H1 (cell line): ENCODE measurements at regions not wholly inside any gene's neighbourhood (a gene's known extent, or its start where the extent isn't known, plus 50 kb on each side); places are given as distances from the start of the nearest gene placed in this dataset.

Experiments used
- CTCF ChIA-PET: fragments of 300-600 bp; sonication (Branson Sonifier 250); formaldehyde crosslinking; loops from one replicate; lab custom pipeline; 2021; ENCODE audit not compliant: partially characterized antibody; lab: Charles Lee
- POLR2A ChIA-PET: fragments of 300-600 bp; sonication (Branson Sonifier 250); formaldehyde crosslinking; loops from one replicate; lab custom pipeline; 2021; ENCODE audit warnings: inconsistent platforms; ENCODE audit not compliant: partially characterized antibody; lab: Charles Lee
- DNase-seq, 2 experiments: peaks; one replicate each; pipeline versions ENCODE4 v3.0.0 to v3.0.0-alpha.2; 2010 to 2022; ENCODE audit warnings: low spot score in 2 of 2, low read depth in 1 of 2, mixed read lengths in 1 of 2
- FAIRE-seq: peaks from 2 replicates; lab custom pipeline; 2011; peaks lifted over from hg19 to GRCh38; lab: Jason Lieb, UNC
- H2AFZ ChIP-seq: 2 replicates; pipeline ENCODE4 v1.8.1; 2012; ENCODE audit warnings: low read length, inconsistent platforms
- H2AK5ac ChIP-seq: 2 replicates; pipeline ENCODE4 v1.6.1; 2013; ENCODE audit warnings: low read depth, low read length
- H2BK120ac ChIP-seq: replicated peaks from 2 replicates; pipeline ENCODE3; 2013; ENCODE audit warnings: low read depth, low read length, inconsistent platforms
- H2BK12ac ChIP-seq: 2 replicates; pipeline ENCODE4 v1.6.1; 2013; ENCODE audit warnings: low read depth, low read length
- H2BK15ac ChIP-seq: 2 replicates; pipeline ENCODE4 v1.6.1; 2013; ENCODE audit warnings: low read length
- H2BK20ac ChIP-seq: 2 replicates; pipeline ENCODE4 v1.6.1; 2013; ENCODE audit warnings: low read length
- H2BK5ac ChIP-seq: 2 replicates; pipeline ENCODE4 v1.6.1; 2013; ENCODE audit warnings: low read depth, low read length
- H3K14ac ChIP-seq: 2 replicates; pipeline ENCODE4 v1.6.1; 2013; ENCODE audit warnings: inconsistent platforms; ENCODE audit not compliant: insufficient read length
- H3K18ac ChIP-seq: 2 replicates; pipeline ENCODE4 v1.6.1; 2013; ENCODE audit warnings: low read length; ENCODE audit errors: extremely low read depth
- H3K23ac ChIP-seq: 2 replicates; pipeline ENCODE4 v1.6.1; 2013; ENCODE audit warnings: inconsistent platforms; ENCODE audit not compliant: insufficient read length
- H3K23me2 ChIP-seq: 2 replicates; pipeline ENCODE4 v1.6.1; 2013; ENCODE audit warnings: low read depth, low read length
- H3K27ac ChIP-seq: 2 replicates; pipeline ENCODE4 v1.6.1; 2011; ENCODE audit warnings: low read depth, low read length, inconsistent platforms
- H3K27me3 ChIP-seq, 4 experiments: replicated peaks in 1 of 4; 1 replicate in 1 of 4; 2 replicates in 3 of 4; pipeline versions ENCODE4 v1.6.1 to v1.8.1; 2011 to 2013; ENCODE audit warnings: low read length in 3 of 4, mild to moderate bottlenecking in 3 of 4, inconsistent platforms in 2 of 4, mixed read lengths in 2 of 4, moderate library complexity in 1 of 4; ENCODE audit not compliant: control insufficient read depth in 3 of 4, insufficient read depth in 3 of 4; ENCODE audit errors: extremely low read depth in 1 of 4
- H3K36me3 ChIP-seq, 4 experiments: 2 replicates each; pipeline versions ENCODE4 v1.6.1 to v1.8.1; 2011 to 2013; ENCODE audit warnings: mild to moderate bottlenecking in 4 of 4, low read length in 3 of 4, moderate library complexity in 2 of 4, control low read depth in 1 of 4, inconsistent platforms in 1 of 4; ENCODE audit not compliant: insufficient read depth in 4 of 4, control insufficient read depth in 2 of 4
- H3K4ac ChIP-seq: replicated peaks from 2 replicates; pipeline ENCODE3; 2013; ENCODE audit warnings: low read length, low read depth, mixed read lengths, inconsistent platforms; ENCODE audit not compliant: insufficient read length
- H3K4me1 ChIP-seq, 4 experiments: replicated peaks in 1 of 4; 1 replicate in 1 of 4; 2 replicates in 3 of 4; pipeline versions ENCODE4 v1.6.1 to v1.8.1; 2011 to 2013; ENCODE audit warnings: low read length in 3 of 4, inconsistent platforms in 2 of 4, mixed read lengths in 1 of 4; ENCODE audit not compliant: insufficient read depth in 4 of 4, control insufficient read depth in 3 of 4
- H3K4me2 ChIP-seq, 2 experiments: 2 replicates each; pipeline versions ENCODE4 v1.6.1 to v1.8.1; 2011 to 2013; ENCODE audit warnings: low read depth in 2 of 2, low read length in 2 of 2, control low read depth in 1 of 2, inconsistent platforms in 1 of 2, mild to moderate bottlenecking in 1 of 2; ENCODE audit not compliant: insufficient read depth in 1 of 2
- H3K4me3 ChIP-seq, 4 experiments: fragments of 200-600, 300-600 bp in 1 of 4; sonication (generic), shearing (Covaris generic), sonication (Bioruptor Twin) in 1 of 4; 2 replicates each; pipeline versions ENCODE4 v1.5.1 to v1.8.1; 2011 to 2016; ENCODE audit warnings: low read length in 4 of 4, low read depth in 3 of 4, control low read depth in 2 of 4, inconsistent platforms in 2 of 4, mild to moderate bottlenecking in 2 of 4, mixed read lengths in 1 of 4, moderate library complexity in 1 of 4; ENCODE audit not compliant: insufficient read depth in 2 of 4; ENCODE audit errors: extremely low read depth in 1 of 4
- H3K56ac ChIP-seq: replicated peaks from 2 replicates; pipeline ENCODE3; 2013; ENCODE audit warnings: low read depth, mild to moderate bottlenecking, mixed read lengths, low read length, inconsistent platforms; ENCODE audit not compliant: insufficient read length
- H3K79me1 ChIP-seq: 2 replicates; pipeline ENCODE4 v1.6.1; 2013; ENCODE audit warnings: low read depth, low read length, control low read depth
- H3K79me2 ChIP-seq, 2 experiments: 2 replicates each; pipeline versions ENCODE4 v1.6.1 to v1.8.1; 2012 to 2013; ENCODE audit warnings: low read length in 2 of 2, mild to moderate bottlenecking in 2 of 2, inconsistent platforms in 1 of 2; ENCODE audit not compliant: insufficient read depth in 2 of 2, control insufficient read depth in 1 of 2
- H3K9ac ChIP-seq, 4 experiments: replicated peaks in 1 of 4; 1 replicate in 1 of 4; 2 replicates in 3 of 4; pipeline versions ENCODE4 v1.6.1 to v1.8.1; 2011 to 2013; ENCODE audit warnings: low read depth in 3 of 4, low read length in 3 of 4, control low read depth in 2 of 4, mild to moderate bottlenecking in 2 of 4, moderate library complexity in 2 of 4, inconsistent platforms in 1 of 4; ENCODE audit errors: extremely low read depth in 1 of 4
- H3K9me3 ChIP-seq, 2 experiments: 2 replicates each; pipeline versions ENCODE4 v1.6.1 to v1.8.1; 2012 to 2013; ENCODE audit warnings: mild to moderate bottlenecking in 2 of 2, moderate library complexity in 2 of 2, control low read depth in 1 of 2, inconsistent platforms in 1 of 2, low read depth in 1 of 2, low read length in 1 of 2, mixed read lengths in 1 of 2; ENCODE audit not compliant: insufficient read depth in 2 of 2
- H4K20me1 ChIP-seq, 2 experiments: replicated peaks in 1 of 2; 2 replicates each; pipeline versions ENCODE3 to v1.8.1; 2011 to 2013; ENCODE audit warnings: inconsistent platforms in 2 of 2, low read length in 2 of 2, mild to moderate bottlenecking in 1 of 2; ENCODE audit not compliant: insufficient read depth in 2 of 2, control insufficient read depth in 1 of 2
- H4K5ac ChIP-seq: 2 replicates; pipeline ENCODE4 v1.6.1; 2013; ENCODE audit warnings: low read length, low read depth, mixed read lengths, inconsistent platforms; ENCODE audit not compliant: insufficient read length
- H4K8ac ChIP-seq: 2 replicates; pipeline ENCODE4 v1.8.0; 2013; ENCODE audit warnings: mild to moderate bottlenecking, moderate library complexity, low read length, inconsistent platforms; ENCODE audit not compliant: insufficient read depth; ENCODE audit errors: extremely low read depth
- H4K91ac ChIP-seq: replicated peaks from 2 replicates; pipeline ENCODE3; 2013; ENCODE audit warnings: low read length, mixed read lengths, inconsistent platforms; ENCODE audit not compliant: insufficient read length
- BACH1 ChIP-seq: IDR thresholded peaks from 2 replicates; pipeline ENCODE4 v1.6.1; 2012; ENCODE audit warnings: low read length, improper control_type of control experiment
- EGR1 ChIP-seq: IDR thresholded peaks from 2 replicates; pipeline ENCODE4 v1.6.1; 2011; ENCODE audit warnings: low read depth, low read length, borderline replicate concordance
- MAFK ChIP-seq: IDR thresholded peaks from 2 replicates; pipeline ENCODE4 v1.6.1; 2012; ENCODE audit warnings: low read depth, mild to moderate bottlenecking, improper control_type of control experiment, low read length
- RFX5 ChIP-seq: IDR thresholded peaks from 2 replicates; pipeline ENCODE4 v1.6.1; 2011; ENCODE audit warnings: low read depth, low read length, improper control_type of control experiment, borderline replicate concordance
- SIX5 ChIP-seq: IDR thresholded peaks from 2 replicates; pipeline ENCODE4 v1.6.1; 2011; ENCODE audit warnings: mild to moderate bottlenecking, low read depth, low read length
- TCF12 ChIP-seq: IDR thresholded peaks from 2 replicates; pipeline ENCODE4 v1.6.1; 2011; ENCODE audit warnings: low read depth, mild to moderate bottlenecking, low read length
- USF2 ChIP-seq: IDR thresholded peaks from 2 replicates; pipeline ENCODE4 v1.6.1; 2011; ENCODE audit warnings: low read length, improper control_type of control experiment
- ZNF274 ChIP-seq: IDR thresholded peaks from 2 replicates; pipeline ENCODE4 v1.7.0; 2012; ENCODE audit warnings: low read length, borderline replicate concordance; ENCODE audit errors: extremely low read depth
- WGBS, 2 experiments: shearing (Covaris generic) in 1 of 2; methylation state at CpG; one replicate each; pipeline versions ENCODE4 v1.1.6 to v1.1.7; 2013 to 2015; ENCODE audit warnings: low lambda C conversion rate in 2 of 2, mixed read lengths in 2 of 2, inconsistent platforms in 1 of 2, low coverage in 1 of 2, missing lambda C conversion rate in 1 of 2; ENCODE audit not compliant: insufficient replicate concordance in 2 of 2, insufficient coverage in 1 of 2, insufficient read length in 1 of 2; ENCODE audit errors: extremely low coverage in 1 of 2, missing lambda C conversion rate in 1 of 2; 5-methylcytosine and 5-hydroxymethylcytosine counted together
- TF ChIP-seq, protein P1 (sequence below), 3 experiments: IDR thresholded peaks; 1 replicate in 2 of 3; 2 replicates in 1 of 3; pipeline versions ENCODE4 v1.5.1 to v1.6.1; 2011; ENCODE audit warnings: low read length in 3 of 3, mild to moderate bottlenecking in 3 of 3, inconsistent platforms in 2 of 3, low read depth in 1 of 3, moderate library complexity in 1 of 3; ENCODE audit not compliant: insufficient read depth in 1 of 3; ENCODE audit errors: control extremely low read depth in 1 of 3

GRCh38 chr9:86822006-86822801, 125.1 kb downstream of the GAS1 start:
- Histone ChIP-seq H3K9ac (no peak overlapping the region), H4K91ac (no peak overlapping the region), H3K23me2 (no peaks in the 10 kb centered on the region), H2AFZ (no peak overlapping the region), H3K4ac (no peak overlapping the region), H3K36me3 (no peaks in the 10 kb centered on the region), H3K9me3 (0 out of 4 replicates have a peak, but pooled peaks cover 0 to 2% of the 10 kb centered on the region in 2 experiments), H4K8ac (no peak overlapping the region), H2BK15ac (no peak overlapping the region), H4K5ac (no peak overlapping the region), H3K23ac (no peak overlapping the region), H3K4me2 (no peak overlapping the region), H3K27me3 (no peaks in the 10 kb centered on the region), H2AK5ac (no peak overlapping the region), H3K14ac (no peak overlapping the region), H3K4me3 (no peak overlapping the region), H3K79me1 (no peaks in the 10 kb centered on the region), H3K27ac (no peak overlapping the region), H2BK5ac (no peak overlapping the region), H3K18ac (no peak overlapping the region), H4K20me1 (no peaks in the 10 kb centered on the region), H3K79me2 (no peaks in the 10 kb centered on the region), H2BK20ac (no peak overlapping the region), H2BK12ac (no peak overlapping the region), H3K4me1 (no peaks in the 10 kb centered on the region), H3K56ac (no peak overlapping the region), H2BK120ac (no peak overlapping the region)
- FAIRE-seq (no peak), DNase-seq (no peak)
- ChIA-PET POLR2A (interaction anchor here (0.6 kb wide), 1 partner anchor 16 kb away, joined by 3 read pairs; no protein-coding TSS in a partner anchor), CTCF (interaction anchor here (1.1 kb wide), 1 partner anchor 716 kb away, joined by 3 read pairs; no protein-coding TSS in a partner anchor)
- WGBS, 2 experiments = 67% methylated on average over 6 of the region's 6 CpGs; no CpG with 5 or more reads in 1 of the 2 experiments
- TF ChIP-seq MAFK = no peak
- TF ChIP-seq SIX5 = no peak
- no peak for TF ChIP-seq ZNF274
- TF ChIP-seq USF2 = no peak
- TF ChIP-seq BACH1 = no peak
- TF ChIP-seq, protein P1, sequence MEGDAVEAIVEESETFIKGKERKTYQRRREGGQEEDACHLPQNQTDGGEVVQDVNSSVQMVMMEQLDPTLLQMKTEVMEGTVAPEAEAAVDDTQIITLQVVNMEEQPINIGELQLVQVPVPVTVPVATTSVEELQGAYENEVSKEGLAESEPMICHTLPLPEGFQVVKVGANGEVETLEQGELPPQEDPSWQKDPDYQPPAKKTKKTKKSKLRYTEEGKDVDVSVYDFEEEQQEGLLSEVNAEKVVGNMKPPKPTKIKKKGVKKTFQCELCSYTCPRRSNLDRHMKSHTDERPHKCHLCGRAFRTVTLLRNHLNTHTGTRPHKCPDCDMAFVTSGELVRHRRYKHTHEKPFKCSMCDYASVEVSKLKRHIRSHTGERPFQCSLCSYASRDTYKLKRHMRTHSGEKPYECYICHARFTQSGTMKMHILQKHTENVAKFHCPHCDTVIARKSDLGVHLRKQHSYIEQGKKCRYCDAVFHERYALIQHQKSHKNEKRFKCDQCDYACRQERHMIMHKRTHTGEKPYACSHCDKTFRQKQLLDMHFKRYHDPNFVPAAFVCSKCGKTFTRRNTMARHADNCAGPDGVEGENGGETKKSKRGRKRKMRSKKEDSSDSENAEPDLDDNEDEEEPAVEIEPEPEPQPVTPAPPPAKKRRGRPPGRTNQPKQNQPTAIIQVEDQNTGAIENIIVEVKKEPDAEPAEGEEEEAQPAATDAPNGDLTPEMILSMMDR (IDR thresholded peaks at IDR 0.05; ENCODE audit: control extremely low read depth in 1 of 3, insufficient read depth in 1 of 3, low read depth in 1 of 3, low read length in 3 of 3) = no peak
- TF ChIP-seq RFX5 = no peak
- TF ChIP-seq TCF12 = no peak
- no peak for TF ChIP-seq EGR1
